Endothelial cell of umbilical vein (primary cell): ENCODE measurements at regions not wholly inside any gene's neighbourhood (a gene's known extent, or its start where the extent isn't known, plus 50 kb on each side); places are given as distances from the start of the nearest gene placed in this dataset.

Experiments
- BruUV-seq: library from RNA; stranded (reverse); fragments of 400-500 nt; replicated peaks from 2 replicates; lab custom pipeline; 2021; lab: Mats Ljungman, UMichigan
- CTCF ChIA-PET: fragments of 300-600, 350-600 bp; sonication (Branson Sonifier 250); formaldehyde crosslinking; loops from one replicate; lab custom pipeline; 2021; ENCODE audit warnings: antibody characterized with exemption, inconsistent platforms; lab: Charles Lee
- POLR2A ChIA-PET: fragments of 300-600, 350-600 bp; sonication (Branson Sonifier 250); formaldehyde crosslinking; loops from one replicate; lab custom pipeline; 2021; ENCODE audit warnings: antibody characterized with exemption, inconsistent platforms; lab: Charles Lee
- DNase-seq: peaks from one replicate; pipeline ENCODE4 v3.0.0-alpha.2; 2011; ENCODE audit warnings: low read depth, low spot score
- FAIRE-seq: peaks from 2 replicates; lab custom pipeline; 2011; peaks lifted over from hg19 to GRCh38; lab: Jason Lieb, UNC
- H2AFZ ChIP-seq: 2 replicates; pipeline ENCODE4 v1.6.0; 2012; ENCODE audit warnings: low read depth, low read length, control low read depth, inconsistent platforms
- H3K27ac ChIP-seq: 2 replicates; pipeline ENCODE4 v1.5.1; 2011; ENCODE audit warnings: low read depth, mild to moderate bottlenecking, control low read depth, low read length, moderate library complexity; ENCODE audit not compliant: insufficient read depth
- H3K27me3 ChIP-seq, 2 experiments: 2 replicates each; pipeline versions ENCODE4 v1.6.0 to v1.6.1; 2011; ENCODE audit warnings: low read length in 2 of 2, mixed read lengths in 1 of 2; ENCODE audit not compliant: control insufficient read depth in 2 of 2, insufficient read depth in 2 of 2
- H3K36me3 ChIP-seq, 2 experiments: 2 replicates in 1 of 2; 3 replicates in 1 of 2; pipeline ENCODE4 v1.5.1; 2011; ENCODE audit warnings: low read length in 2 of 2, mild to moderate bottlenecking in 1 of 2, moderate library complexity in 1 of 2; ENCODE audit not compliant: control insufficient read depth in 2 of 2, insufficient read depth in 2 of 2; ENCODE audit errors: extremely low read depth in 1 of 2
- H3K4me1 ChIP-seq: 3 replicates; pipeline ENCODE4 v1.5.1; 2011; ENCODE audit warnings: mild to moderate bottlenecking, low read length; ENCODE audit not compliant: control insufficient read depth, insufficient read depth; ENCODE audit errors: extremely low read depth
- H3K4me2 ChIP-seq: 2 replicates; pipeline ENCODE4 v1.6.1; 2011; ENCODE audit warnings: low read length, control low read depth, mixed read lengths; ENCODE audit not compliant: insufficient read depth
- H3K4me3 ChIP-seq, 3 experiments: fragments of 200-600 bp in 1 of 3; sonication (generic), shearing (Covaris generic) in 1 of 3; replicated peaks in 1 of 3; 2 replicates each; pipeline ENCODE4 v1.5.1; 2011 to 2016; ENCODE audit warnings: control low read depth in 3 of 3, low read length in 3 of 3, mild to moderate bottlenecking in 2 of 3, inconsistent platforms in 1 of 3, low read depth in 1 of 3, moderate library complexity in 1 of 3; ENCODE audit not compliant: insufficient read depth in 1 of 3
- H3K79me2 ChIP-seq: 2 replicates; pipeline ENCODE4 v1.6.0; 2012; ENCODE audit warnings: low read length, inconsistent platforms; ENCODE audit not compliant: control insufficient read depth, insufficient read depth
- H3K9ac ChIP-seq: replicated peaks from 2 replicates; pipeline ENCODE3; 2011; ENCODE audit warnings: low read length, control low read depth; ENCODE audit not compliant: insufficient read depth; ENCODE audit errors: extremely low read depth
- H3K9me1 ChIP-seq: replicated peaks from 3 replicates; pipeline ENCODE4 v1.6.0; 2011; ENCODE audit warnings: mild to moderate bottlenecking, low read length; ENCODE audit not compliant: control insufficient read depth, insufficient read depth; ENCODE audit errors: extremely low read depth
- H3K9me3 ChIP-seq: replicated peaks from 2 replicates; pipeline ENCODE4 v1.5.1; 2012; ENCODE audit warnings: low read length, inconsistent platforms; ENCODE audit not compliant: control insufficient read depth, insufficient read depth
- H4K20me1 ChIP-seq: replicated peaks from 2 replicates; pipeline ENCODE3; 2011; ENCODE audit warnings: mild to moderate bottlenecking, low read length; ENCODE audit not compliant: control insufficient read depth, insufficient read depth; ENCODE audit errors: extremely low read depth
- CTCF ChIP-seq, 2 donors: IDR thresholded peaks; 1 replicate in 1 of 2; 2 replicates in 1 of 2; pipeline ENCODE4 v1.5.1; 2011; ENCODE audit warnings: low read length in 2 of 2, mild to moderate bottlenecking in 2 of 2, moderate library complexity in 2 of 2, control low read depth in 1 of 2, inconsistent platforms in 1 of 2, low read depth in 1 of 2; ENCODE audit not compliant: insufficient read depth in 1 of 2; ENCODE audit errors: extremely low read depth in 1 of 2
- EZH2 ChIP-seq: IDR thresholded peaks from 2 replicates; pipeline ENCODE4 v1.6.1; 2012; ENCODE audit warnings: borderline replicate concordance, low read depth, mild to moderate bottlenecking, moderate library complexity, low read length, inconsistent platforms; ENCODE audit not compliant: severe bottlenecking
- FOS ChIP-seq: IDR thresholded peaks from 2 replicates; pipeline ENCODE4 v1.6.1; 2011; ENCODE audit warnings: mild to moderate bottlenecking, low read length, moderate library complexity, borderline replicate concordance; ENCODE audit not compliant: insufficient read depth
- GATA2 ChIP-seq: IDR thresholded peaks from 2 replicates; pipeline ENCODE4 v1.7.0; 2011; ENCODE audit warnings: low read depth, mild to moderate bottlenecking, moderate library complexity, mixed read lengths, low read length; ENCODE audit not compliant: insufficient read length, insufficient read depth
- JUN ChIP-seq: IDR thresholded peaks from 2 replicates; pipeline ENCODE4 v1.6.1; 2011; ENCODE audit warnings: borderline replicate concordance, low read depth; ENCODE audit not compliant: insufficient read length, insufficient read depth
- MAX ChIP-seq: IDR thresholded peaks from 2 replicates; pipeline ENCODE4 v1.6.1; 2011; ENCODE audit not compliant: insufficient read depth, insufficient read length
- MYC ChIP-seq: IDR thresholded peaks from one replicate; pipeline ENCODE4 v1.6.1; 2011; ENCODE audit warnings: mild to moderate bottlenecking, low read depth, low read length
- POLR2A ChIP-seq: IDR thresholded peaks from 2 replicates; pipeline ENCODE4 v1.6.1; 2012; ENCODE audit warnings: low read depth, mild to moderate bottlenecking, control low read depth, low read length
- POLR2AphosphoS5 ChIP-seq: IDR thresholded peaks from 2 replicates; pipeline ENCODE4 v1.6.1; 2012; ENCODE audit warnings: low read depth, mild to moderate bottlenecking, control low read depth, low read length, moderate library complexity; ENCODE audit not compliant: insufficient read depth
- dilution Hi-C: fragments of 300-500 bp; cut with MboI; formaldehyde crosslinking; loops from one replicate; pipeline ENCODE4 v1.15.0; 2019; ENCODE audit warnings: low sequenced_read_pairs; ENCODE audit not compliant: extremely low pct_ligation_motif_present
- intact Hi-C: fragments of 100-400 bp; cut with micrococcal nuclease; formaldehyde crosslinking; loops from one replicate; pipeline ENCODE4 v1.10.0; 2022

GRCh38 chr10:108582387-108582786 lies 1340.9 kb downstream of the XPNPEP1 start:
- TF ChIP-seq GATA2: no peak
- TF ChIP-seq MYC: no peak
- no peak for TF ChIP-seq JUN
- TF ChIP-seq CTCF (IDR thresholded peaks at IDR 0.05; ENCODE audit: extremely low read depth in 1 of 2, insufficient read depth in 1 of 2, low read depth in 1 of 2, low read length in 2 of 2): no peak
- no peak for TF ChIP-seq POLR2AphosphoS5
- TF ChIP-seq MAX: no peak
- TF ChIP-seq FOS: no peak
- no peak for TF ChIP-seq EZH2
- no peak for TF ChIP-seq POLR2A
- no peak overlapping the region for H3K27ac ChIP-seq
- H3K9me3 ChIP-seq: peaks cover 3% of the 10 kb centered on the region
- DNase-seq (no peak), FAIRE-seq (no peak)
- H4K20me1 ChIP-seq: no peaks in the 10 kb centered on the region
- dilution Hi-C loops (no loop called here), intact Hi-C loops (no loop called here)
- ChIA-PET POLR2A (no interaction called here), CTCF (no interaction called here)
- H3K9ac ChIP-seq: no peak overlapping the region
- no peaks in the 10 kb centered on the region for H3K4me1 ChIP-seq
- H3K4me3 ChIP-seq: no peak overlapping the region
- H3K79me2 ChIP-seq: no peaks in the 10 kb centered on the region
- no peaks in the 10 kb centered on the region for H3K27me3 ChIP-seq
- BruUV-seq: no TSS peak
- no peak overlapping the region for H3K4me2 ChIP-seq
- no peaks in the 10 kb centered on the region for H3K36me3 ChIP-seq
- H2AFZ ChIP-seq: no peak overlapping the region
- H3K9me1 ChIP-seq: no peaks in the 10 kb centered on the region
